Liver (tissue), 8 donors: ENCODE measurements at regions not wholly inside any gene's neighbourhood (a gene's known extent, or its start where the extent isn't known, plus 50 kb on each side); places are given as distances from the start of the nearest gene placed in this dataset.
A peak's percentile ranks its signal among the peaks of the same experiment; 100 is the strongest.

Source experiments
- DNase-seq: peaks from one replicate; pipeline ENCODE4 v3.0.0-alpha.2; 2017; ENCODE audit warnings: low spot score
- H3K27ac ChIP-seq, 2 donors: one replicate each; pipeline ENCODE4 v1.7.0; 2013; ENCODE audit warnings: inconsistent platforms in 2 of 2, low read length in 2 of 2, control low read depth in 1 of 2, low read depth in 1 of 2, mild to moderate bottlenecking in 1 of 2
- H3K27me3 ChIP-seq, 4 donors: one replicate each; pipeline versions ENCODE4 v1.6.1 to v1.7.0; 2013; ENCODE audit warnings: low read length in 3 of 4, inconsistent platforms in 1 of 4, mild to moderate bottlenecking in 1 of 4, moderate library complexity in 1 of 4; ENCODE audit not compliant: control insufficient read depth in 4 of 4, insufficient read depth in 4 of 4
- H3K36me3 ChIP-seq, 4 donors: one replicate each; pipeline versions ENCODE4 v1.6.1 to v1.7.0; 2013; ENCODE audit warnings: low read length in 3 of 4, mild to moderate bottlenecking in 3 of 4, low read depth in 1 of 4, moderate library complexity in 1 of 4; ENCODE audit not compliant: control insufficient read depth in 4 of 4, insufficient read depth in 3 of 4
- H3K4me1 ChIP-seq, 4 donors: one replicate each; pipeline versions ENCODE4 v1.6.1 to v1.7.0; 2013; ENCODE audit warnings: low read length in 3 of 4, mild to moderate bottlenecking in 3 of 4, moderate library complexity in 1 of 4; ENCODE audit not compliant: control insufficient read depth in 4 of 4, insufficient read depth in 4 of 4
- H3K4me3 ChIP-seq, 3 donors: one replicate each; pipeline versions ENCODE4 v1.6.1 to v1.7.0; 2013; ENCODE audit warnings: low read length in 3 of 3, control low read depth in 1 of 3, low read depth in 1 of 3, mild to moderate bottlenecking in 1 of 3
- H3K9ac ChIP-seq, 2 donors: one replicate each; pipeline ENCODE4 v1.7.0; 2013; ENCODE audit warnings: low read length in 2 of 2, mild to moderate bottlenecking in 2 of 2, moderate library complexity in 2 of 2, control low read depth in 1 of 2, low read depth in 1 of 2
- H3K9me3 ChIP-seq, 4 donors: one replicate each; pipeline versions ENCODE4 v1.6.1 to v1.7.0; 2013; ENCODE audit warnings: low read length in 3 of 4; ENCODE audit not compliant: control insufficient read depth in 4 of 4
- ATF3 ChIP-seq: IDR thresholded peaks from 2 replicates; pipeline ENCODE4 v1.6.1; 2016; ENCODE audit warnings: antibody characterized with exemption
- EGR1 ChIP-seq, 2 donors: IDR thresholded peaks; 2 replicates each; pipeline ENCODE4 v1.6.1; 2016 to 2018; ENCODE audit warnings: antibody characterized with exemption in 2 of 2, low read depth in 2 of 2
- FOXA1 ChIP-seq: IDR thresholded peaks from 2 replicates; pipeline ENCODE4 v1.6.1; 2016; ENCODE audit warnings: antibody characterized with exemption
- FOXA2 ChIP-seq: IDR thresholded peaks from 2 replicates; pipeline ENCODE4 v1.6.1; 2016; ENCODE audit warnings: antibody characterized with exemption
- GABPA ChIP-seq, 2 donors: IDR thresholded peaks in 1 of 2; conservative IDR thresholded peaks in 1 of 2; 2 replicates each; pipeline ENCODE4 v1.6.1; 2016; ENCODE audit warnings: antibody characterized with exemption in 2 of 2, mild to moderate bottlenecking in 1 of 2, moderate library complexity in 1 of 2
- HNF4A ChIP-seq, 2 donors: conservative IDR thresholded peaks; 2 replicates each; pipeline ENCODE4 v1.6.1; 2016; ENCODE audit warnings: antibody characterized with exemption in 2 of 2, mild to moderate bottlenecking in 2 of 2
- HNF4G ChIP-seq: IDR thresholded peaks from 2 replicates; pipeline ENCODE4 v1.6.1; 2016; ENCODE audit warnings: antibody characterized with exemption
- JUND ChIP-seq, 2 donors: IDR thresholded peaks; 2 replicates each; pipeline ENCODE4 v1.6.1; 2016; ENCODE audit warnings: antibody characterized with exemption in 2 of 2
- NR2F2 ChIP-seq: IDR thresholded peaks from 2 replicates; pipeline ENCODE4 v1.6.1; 2016; ENCODE audit warnings: antibody characterized with exemption
- RAD21 ChIP-seq, 2 donors: IDR thresholded peaks; 2 replicates each; pipeline ENCODE4 v1.6.1; 2016; ENCODE audit warnings: antibody characterized with exemption in 2 of 2, mild to moderate bottlenecking in 2 of 2
- REST ChIP-seq: IDR thresholded peaks from 2 replicates; pipeline ENCODE4 v1.6.1; 2016; ENCODE audit warnings: antibody characterized with exemption, mild to moderate bottlenecking
- RXRA ChIP-seq, 2 donors: IDR thresholded peaks; 2 replicates each; pipeline ENCODE4 v1.6.1; 2017 to 2018; ENCODE audit warnings: antibody characterized with exemption in 2 of 2, mild to moderate bottlenecking in 1 of 2
- SP1 ChIP-seq: IDR thresholded peaks from 2 replicates; pipeline ENCODE4 v1.6.1; 2018; ENCODE audit warnings: antibody characterized with exemption, mild to moderate bottlenecking
- TAF1 ChIP-seq: conservative IDR thresholded peaks from 2 replicates; pipeline ENCODE4 v1.6.1; 2016; ENCODE audit warnings: antibody characterized with exemption, mild to moderate bottlenecking
- YY1 ChIP-seq: IDR thresholded peaks from 2 replicates; pipeline ENCODE4 v1.6.1; 2016; ENCODE audit warnings: antibody characterized with exemption, mild to moderate bottlenecking
- WGBS: extraction: QIAGEN DNeasy Blood & Tissue Kit; methylation state at CpG from one replicate; pipeline ENCODE4 v1.1.7; 2013; 5-methylcytosine and 5-hydroxymethylcytosine counted together
- TF ChIP-seq, protein P1 (sequence below): IDR thresholded peaks from 2 replicates; pipeline ENCODE4 v1.6.1; 2016; ENCODE audit warnings: antibody characterized with exemption
- TF ChIP-seq, protein P2 (sequence below): fragments of 150-350 bp; IDR thresholded peaks from 2 replicates; pipeline ENCODE4 v1.5.1; 2017; ENCODE audit warnings: improper control_type of control experiment, low read depth, low read length; ENCODE audit not compliant: missing input control
- donor health status: healthy.
- donor health status: healthy.
- donor health status: healthy.
- donor health status: healthy.
- donor health status: healthy.

GRCh38 chr12:46491548-46491947 is 119.0 kb upstream of the SLC38A2 start:
- Histone ChIP-seq H3K27me3 (no peaks in the 10 kb centered on the region), H3K9ac (no peak overlapping the region), H3K4me3 (no peak overlapping the region), H3K4me1 (peaks cover 7 to 24% (median 13%) of the 10 kb centered on the region in 4 donors), H3K9me3 (no peaks in the 10 kb centered on the region), H3K36me3 (no peaks in the 10 kb centered on the region), H3K27ac (no peak overlapping the region)
- TF ChIP-seq FOXA1, result no peak
- no peak for TF ChIP-seq NR2F2
- no peak for TF ChIP-seq SP1
- TF ChIP-seq FOXA2, result no peak
- TF ChIP-seq GABPA (IDR thresholded peaks at IDR 0.05 in 1 of 2, conservative IDR thresholded peaks at IDR 0.05 in 1 of 2), result no peak
- no peak for TF ChIP-seq TAF1
- TF ChIP-seq YY1, result no peak
- no peak for TF ChIP-seq REST
- TF ChIP-seq EGR1 (IDR thresholded peaks at IDR 0.05; ENCODE audit: low read depth in 2 of 2), result no peak
- no peak for TF ChIP-seq JUND (IDR thresholded peaks at IDR 0.05)
- TF ChIP-seq RAD21 (IDR thresholded peaks at IDR 0.05), result no peak
- no peak for TF ChIP-seq RXRA (IDR thresholded peaks at IDR 0.05)
- TF ChIP-seq HNF4G, result no peak
- TF ChIP-seq, protein P1, sequence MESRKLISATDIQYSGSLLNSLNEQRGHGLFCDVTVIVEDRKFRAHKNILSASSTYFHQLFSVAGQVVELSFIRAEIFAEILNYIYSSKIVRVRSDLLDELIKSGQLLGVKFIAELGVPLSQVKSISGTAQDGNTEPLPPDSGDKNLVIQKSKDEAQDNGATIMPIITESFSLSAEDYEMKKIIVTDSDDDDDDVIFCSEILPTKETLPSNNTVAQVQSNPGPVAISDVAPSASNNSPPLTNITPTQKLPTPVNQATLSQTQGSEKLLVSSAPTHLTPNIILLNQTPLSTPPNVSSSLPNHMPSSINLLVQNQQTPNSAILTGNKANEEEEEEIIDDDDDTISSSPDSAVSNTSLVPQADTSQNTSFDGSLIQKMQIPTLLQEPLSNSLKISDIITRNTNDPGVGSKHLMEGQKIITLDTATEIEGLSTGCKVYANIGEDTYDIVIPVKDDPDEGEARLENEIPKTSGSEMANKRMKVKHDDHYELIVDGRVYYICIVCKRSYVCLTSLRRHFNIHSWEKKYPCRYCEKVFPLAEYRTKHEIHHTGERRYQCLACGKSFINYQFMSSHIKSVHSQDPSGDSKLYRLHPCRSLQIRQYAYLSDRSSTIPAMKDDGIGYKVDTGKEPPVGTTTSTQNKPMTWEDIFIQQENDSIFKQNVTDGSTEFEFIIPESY, result no peak
- TF ChIP-seq, protein P2, sequence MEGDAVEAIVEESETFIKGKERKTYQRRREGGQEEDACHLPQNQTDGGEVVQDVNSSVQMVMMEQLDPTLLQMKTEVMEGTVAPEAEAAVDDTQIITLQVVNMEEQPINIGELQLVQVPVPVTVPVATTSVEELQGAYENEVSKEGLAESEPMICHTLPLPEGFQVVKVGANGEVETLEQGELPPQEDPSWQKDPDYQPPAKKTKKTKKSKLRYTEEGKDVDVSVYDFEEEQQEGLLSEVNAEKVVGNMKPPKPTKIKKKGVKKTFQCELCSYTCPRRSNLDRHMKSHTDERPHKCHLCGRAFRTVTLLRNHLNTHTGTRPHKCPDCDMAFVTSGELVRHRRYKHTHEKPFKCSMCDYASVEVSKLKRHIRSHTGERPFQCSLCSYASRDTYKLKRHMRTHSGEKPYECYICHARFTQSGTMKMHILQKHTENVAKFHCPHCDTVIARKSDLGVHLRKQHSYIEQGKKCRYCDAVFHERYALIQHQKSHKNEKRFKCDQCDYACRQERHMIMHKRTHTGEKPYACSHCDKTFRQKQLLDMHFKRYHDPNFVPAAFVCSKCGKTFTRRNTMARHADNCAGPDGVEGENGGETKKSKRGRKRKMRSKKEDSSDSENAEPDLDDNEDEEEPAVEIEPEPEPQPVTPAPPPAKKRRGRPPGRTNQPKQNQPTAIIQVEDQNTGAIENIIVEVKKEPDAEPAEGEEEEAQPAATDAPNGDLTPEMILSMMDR, result no peak
- 72% methylated on average over 1 of the region's 1 CpG for WGBS
- DNase-seq, result no peak

GRCh38 chr12:46490635-46491034 is 118.1 kb upstream of the SLC38A2 start:
- WGBS, result 38% methylated on average over 1 of the region's 1 CpG
- H3K9ac ChIP-seq, result no peak overlapping the region
- H3K27ac ChIP-seq, result peak overlapping the region in 1 of 2 donors; percentile 52
- TF ChIP-seq HNF4A (conservative IDR thresholded peaks at IDR 0.05), result no peak
- TF ChIP-seq REST, result no peak
- no peak for TF ChIP-seq ATF3
- no peak for TF ChIP-seq FOXA1
- no peak for TF ChIP-seq SP1
- TF ChIP-seq, protein P1, result no peak
- no peak for TF ChIP-seq HNF4G
- TF ChIP-seq EGR1 (IDR thresholded peaks at IDR 0.05; ENCODE audit: low read depth in 2 of 2), result no peak
- TF ChIP-seq RXRA (IDR thresholded peaks at IDR 0.05), result no peak

More at GRCh38 chr12:46490635-46491034, 118.1 kb upstream of the SLC38A2 start:
- Histone ChIP-seq H3K27me3 (no peaks in the 10 kb centered on the region), H3K4me3 (no peak overlapping the region), H3K9me3 (no peaks in the 10 kb centered on the region), H3K4me1 (peaks cover 7 to 24% (median 13%) of the 10 kb centered on the region in 4 donors), H3K36me3 (no peaks in the 10 kb centered on the region)
- no peak for DNase-seq
